ENCODE measurements at regions not wholly inside any gene's neighbourhood (a gene's known extent, or its start where the extent isn't known, plus 50 kb on each side); places are given as distances from the start of the nearest gene placed in this dataset.
"Not testable (repeated sequence)": the region's sequence is repeated elsewhere in the genome, so short reads cannot be mapped to it uniquely, and the experiment has no call there.

GRCh38 chr5:18799482-18800128, 1165.3 kb downstream of the TAF11L14 start:
- DNase-seq (ENCODE audit: low spot score), result no peak

GRCh38 chr5:18800293-18801025, 1166.2 kb downstream of the TAF11L14 start:
- DNase-seq (ENCODE audit: low spot score), result no peak

DNA sequence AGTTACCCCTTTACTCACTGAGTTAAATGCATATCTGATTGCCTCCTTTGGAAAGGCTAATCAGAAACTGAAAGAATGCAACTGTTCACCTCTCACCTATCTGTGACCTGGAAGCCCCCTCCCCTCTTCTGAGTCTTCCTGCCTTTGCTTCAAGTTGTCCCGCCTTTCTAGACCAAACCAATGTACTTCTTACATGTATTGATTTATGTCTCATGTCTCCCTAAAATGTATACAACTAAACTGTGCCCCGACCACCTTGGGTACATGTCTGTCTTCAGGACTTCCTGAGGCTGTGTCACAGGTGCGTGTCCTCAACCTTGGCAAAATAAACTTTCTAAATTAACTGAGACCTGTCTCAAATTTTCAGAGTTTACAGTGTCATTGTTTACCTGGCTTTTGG, 1167.2 kb downstream of the TAF11L14 start:
- DNase-seq (ENCODE audit: low spot score), result not testable (repeated sequence)

GRCh38 chr5:18802336-18802735, 1168.1 kb downstream of the TAF11L14 start:
- no peak for DNase-seq (ENCODE audit: low spot score)

- no peak for DNase-seq (ENCODE audit: low spot score)
Measured at GRCh38 chr5:18805376-18805775, 1171.1 kb downstream of the TAF11L14 start.

- no peak for DNase-seq (ENCODE audit: low spot score)
Measured at GRCh38 chr5:18807256-18808149, 1173.2 kb downstream of the TAF11L14 start.

DNA sequence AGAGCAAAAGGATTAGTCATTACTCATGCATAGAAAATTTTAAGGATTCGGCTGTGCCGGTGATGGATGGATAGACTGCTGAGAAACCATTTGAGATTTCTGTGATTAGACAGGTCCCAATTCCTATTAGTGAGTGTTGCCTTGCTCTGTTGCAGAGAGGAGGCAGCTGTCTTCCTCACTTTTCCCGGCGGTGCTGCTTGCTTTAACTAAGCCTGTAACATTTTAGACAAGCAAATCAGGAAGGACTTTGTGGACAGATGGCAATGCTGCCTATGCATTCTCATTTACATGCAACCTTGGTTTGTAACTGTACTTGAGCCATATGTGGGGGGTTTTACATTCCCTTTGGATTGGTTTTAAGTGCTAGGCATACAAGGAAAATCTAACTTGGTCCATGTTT, 1176.3 kb downstream of the CDH18 start:
- DNase-seq (ENCODE audit: low spot score), result no peak

DNA sequence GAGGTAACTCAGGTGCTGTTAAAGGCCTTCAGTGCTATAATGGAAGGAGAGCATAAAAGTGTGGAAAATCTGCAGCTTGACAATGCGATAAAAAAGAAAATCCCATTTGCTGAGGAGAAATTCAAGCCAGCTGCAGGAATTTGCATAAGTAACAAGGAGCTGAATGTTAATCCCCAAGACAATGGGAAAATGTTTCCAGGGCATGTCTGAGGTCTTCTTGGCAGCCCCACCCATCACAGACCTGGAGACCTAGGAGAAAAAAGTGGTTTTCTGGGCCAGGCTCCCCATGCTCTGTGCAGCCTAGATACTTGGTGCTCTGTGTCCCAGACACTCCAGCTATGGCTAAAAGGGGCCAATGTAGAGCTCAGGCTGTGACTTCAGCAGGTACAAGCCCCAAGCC, 1159.6 kb downstream of the CDH18 start:
- DNase-seq (ENCODE audit: low spot score), result no peak

DNA sequence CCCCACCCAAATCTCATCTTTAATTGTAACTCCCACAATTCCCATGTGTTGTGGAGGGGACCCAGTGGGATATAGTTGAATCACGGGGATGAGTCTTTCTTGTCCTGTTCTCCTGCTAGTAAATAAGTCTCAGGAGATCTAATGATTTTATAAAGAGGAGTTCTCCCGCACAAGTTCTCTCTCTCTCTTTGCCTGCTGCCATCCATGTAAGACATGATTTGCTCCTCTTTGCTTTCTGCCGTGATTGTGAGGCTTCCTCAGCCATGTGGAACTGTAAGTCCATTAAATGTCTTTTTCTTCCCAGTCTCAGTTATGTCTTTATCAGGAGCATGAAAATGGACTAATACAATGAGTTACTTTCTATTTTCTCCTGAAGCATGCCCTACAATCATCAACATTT, 1158.5 kb downstream of the CDH18 start:
- no peak for DNase-seq (ENCODE audit: low spot score)

- no peak for DNase-seq (ENCODE audit: low spot score)
Measured at GRCh38 chr5:18850216-18850615, 1137.8 kb downstream of the CDH18 start.

DNA sequence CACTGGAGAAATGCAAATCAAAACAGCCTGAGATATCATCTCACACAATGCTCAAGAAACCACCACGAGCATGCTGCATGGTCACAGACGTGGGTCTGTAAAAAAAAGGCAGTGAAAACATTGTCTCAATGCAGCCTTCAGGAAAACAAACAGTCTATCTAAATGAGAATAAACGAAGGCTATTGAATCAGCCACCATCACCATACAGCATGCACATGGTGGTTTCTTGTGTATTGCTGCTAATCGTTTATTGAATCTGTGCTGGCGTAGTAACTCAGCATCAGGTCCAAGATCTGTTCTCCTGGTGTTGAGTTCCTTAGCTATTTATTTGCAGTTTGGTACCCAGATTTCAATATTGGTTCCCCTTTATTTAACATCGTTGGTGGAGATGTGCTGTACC, 1115.0 kb downstream of the CDH18 start:
- no peak for DNase-seq (ENCODE audit: low spot score)

DNA sequence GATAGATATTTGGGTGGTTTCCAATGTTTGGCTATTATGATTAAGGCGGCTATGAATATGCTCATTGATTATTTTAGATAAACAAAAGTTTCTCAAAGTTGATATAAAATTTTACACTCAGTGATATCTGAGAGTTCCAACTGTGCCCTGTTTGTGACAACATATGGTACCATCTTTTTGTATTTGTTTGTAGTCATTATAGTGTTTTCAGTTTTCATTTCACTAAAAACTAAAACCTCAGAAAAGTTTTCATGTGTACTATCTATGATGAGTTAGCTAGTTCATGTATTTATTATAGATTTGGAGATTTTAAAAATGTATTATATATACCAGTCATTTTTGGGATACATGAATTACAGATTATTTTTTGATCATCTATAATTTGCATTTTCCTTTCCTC, 1111.4 kb downstream of the CDH18 start:
- no peak for DNase-seq (ENCODE audit: low spot score)

- no peak for DNase-seq (ENCODE audit: low spot score)
Measured at GRCh38 chr5:18881615-18882014, 1106.4 kb downstream of the CDH18 start.

GRCh38 chr5:18882154-18882553, 1105.8 kb downstream of the CDH18 start:
- no peak for DNase-seq (ENCODE audit: low spot score)

DNA sequence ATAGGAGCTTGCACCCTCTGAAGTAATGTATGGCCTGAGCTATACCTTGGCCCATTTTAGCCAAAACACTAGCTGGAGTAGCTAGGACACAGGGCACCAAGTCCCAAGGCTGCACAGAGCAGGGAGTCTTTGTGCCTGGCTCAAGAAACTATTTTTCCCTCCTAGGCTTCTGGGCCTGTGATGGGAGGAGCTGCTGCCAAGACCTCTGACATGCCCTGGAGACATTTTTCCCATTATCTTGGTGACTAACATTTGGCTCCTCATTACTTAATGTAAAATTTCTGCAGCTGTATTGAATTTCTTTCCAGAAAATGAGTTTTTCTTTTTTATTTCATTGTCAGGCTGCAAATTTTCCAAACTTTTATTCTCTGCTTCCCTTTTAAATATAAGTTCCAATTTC, 1099.2 kb downstream of the CDH18 start:
- no peak for DNase-seq (ENCODE audit: low spot score)

DNA sequence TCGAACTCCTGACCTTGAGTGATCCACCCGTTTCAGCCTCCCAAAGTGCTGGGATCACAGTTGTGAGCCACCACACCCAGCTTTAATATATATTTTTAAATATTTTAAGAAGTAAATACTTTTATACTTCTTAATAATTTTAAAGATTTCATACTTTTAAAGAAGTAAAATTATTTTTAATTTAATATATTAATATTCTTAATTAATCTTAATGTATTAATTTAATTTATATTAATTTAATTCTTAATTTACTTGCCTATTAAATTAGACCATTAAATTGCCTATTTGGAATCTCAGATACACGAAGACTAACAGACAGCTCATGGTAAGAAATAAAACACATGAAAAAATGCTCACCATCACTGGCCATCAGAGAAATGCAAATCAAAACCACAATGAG, 1087.4 kb downstream of the CDH18 start:
- DNase-seq (ENCODE audit: low spot score), result no peak

DNA sequence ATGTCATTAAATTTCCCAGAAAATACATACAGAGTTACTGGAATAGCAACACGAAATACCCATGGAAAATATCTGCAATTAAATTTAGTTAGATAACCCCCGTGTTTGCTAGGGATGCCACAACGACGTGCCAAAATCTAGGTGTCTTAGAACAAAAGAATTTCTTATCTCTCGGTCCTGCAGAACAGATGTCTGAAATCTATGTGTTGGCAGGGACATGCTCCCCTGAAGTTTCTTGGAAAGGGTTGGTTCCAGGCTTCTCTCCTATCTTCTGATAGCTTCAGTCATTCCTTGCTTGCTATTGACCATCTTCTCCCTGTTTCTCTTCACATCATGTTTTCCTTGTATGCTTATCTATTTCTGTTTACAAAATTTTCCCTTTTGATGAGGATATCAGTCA, 1067.0 kb downstream of the CDH18 start:
- no peak for DNase-seq (ENCODE audit: low spot score)

DNA sequence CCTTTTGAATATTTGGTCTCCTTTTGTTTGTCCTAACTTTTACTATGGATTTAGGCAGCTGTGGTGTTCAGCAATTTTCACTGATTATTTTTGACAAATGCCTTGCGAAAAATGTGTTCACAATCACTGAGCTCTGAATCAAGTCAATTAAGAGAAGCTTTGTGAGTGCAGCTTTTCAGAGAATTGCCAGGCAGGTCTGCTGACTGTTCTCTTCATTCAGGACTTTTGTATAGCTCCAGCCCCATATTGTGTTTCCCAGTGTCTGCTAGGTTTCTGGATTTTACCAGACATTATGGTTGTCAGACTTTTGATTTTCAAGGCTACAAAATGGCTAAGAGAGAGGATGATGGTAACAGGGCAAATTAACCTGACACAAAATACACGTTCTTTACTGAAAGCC, 1055.9 kb downstream of the CDH18 start:
- DNase-seq (ENCODE audit: low spot score), result no peak

DNA sequence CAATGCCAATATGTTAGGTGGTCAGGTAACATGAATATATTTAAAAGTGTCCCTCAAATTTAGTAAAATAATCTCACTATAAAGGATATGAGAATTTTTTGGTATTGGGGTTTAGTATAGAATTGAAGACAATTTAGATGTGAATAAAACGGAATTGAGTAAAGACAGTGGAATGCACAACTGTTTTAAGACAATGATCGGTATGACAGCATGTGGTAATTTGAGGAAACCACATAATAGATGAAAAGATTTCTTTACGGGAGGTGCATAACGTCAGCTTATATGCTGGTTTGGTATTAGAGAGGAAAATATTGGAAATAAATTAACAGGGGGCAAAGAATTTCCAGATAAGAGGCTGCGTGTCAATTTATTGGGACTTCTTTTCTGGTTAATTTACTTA, 1043.2 kb downstream of the CDH18 start:
- DNase-seq (ENCODE audit: low spot score), result no peak

DNA sequence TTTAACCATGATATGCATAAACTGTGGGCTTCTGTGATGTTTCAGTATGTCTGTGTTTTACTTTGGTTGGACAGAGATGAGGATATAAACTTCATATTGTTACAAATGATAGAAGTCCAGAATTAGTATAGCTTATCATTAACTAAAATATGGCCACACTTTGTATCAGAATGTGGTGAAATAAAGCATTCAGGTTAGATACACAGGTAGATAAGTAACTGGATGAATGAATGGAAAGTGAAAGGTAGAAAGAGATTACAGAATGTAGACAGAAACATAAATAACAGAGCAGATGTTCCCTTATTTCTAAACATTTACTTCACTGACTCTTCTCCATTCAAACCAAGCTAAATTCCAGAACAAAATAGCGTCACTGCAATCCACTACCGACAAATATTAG, 1033.8 kb downstream of the CDH18 start:
- DNase-seq (ENCODE audit: low spot score), result no peak

- no peak for DNase-seq (ENCODE audit: low spot score)
Measured at GRCh38 chr5:18959535-18959934, 1028.5 kb downstream of the CDH18 start.

DNA sequence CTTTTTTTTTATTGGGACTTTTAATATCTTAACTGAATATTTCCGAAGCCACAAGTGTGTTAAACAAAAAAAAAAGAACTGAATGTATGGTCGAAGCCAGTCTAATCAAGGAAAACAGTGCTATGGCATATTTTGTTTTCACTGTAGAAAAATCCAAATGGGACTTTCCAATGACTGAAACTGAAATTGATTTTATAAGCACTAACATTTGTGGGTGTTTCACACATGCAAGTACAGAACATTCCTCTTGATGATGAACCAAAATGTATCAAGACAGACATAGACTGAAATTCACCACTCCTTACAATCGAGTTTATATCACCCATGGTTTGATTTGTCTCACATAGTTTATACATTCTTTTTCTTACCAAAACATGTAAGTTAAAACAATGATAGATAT, 1026.8 kb downstream of the CDH18 start:
- no peak for DNase-seq (ENCODE audit: low spot score)

GRCh38 chr5:18965893-18966292, 1022.1 kb downstream of the CDH18 start:
- DNase-seq (ENCODE audit: low spot score), result no peak

Measured in NAMALWA (cell line).